ENCODE measurements at regions not wholly inside any gene's neighbourhood (a gene's known extent, or its start where the extent isn't known, plus 50 kb on each side); places are given as distances from the start of the nearest gene placed in this dataset.

DNA sequence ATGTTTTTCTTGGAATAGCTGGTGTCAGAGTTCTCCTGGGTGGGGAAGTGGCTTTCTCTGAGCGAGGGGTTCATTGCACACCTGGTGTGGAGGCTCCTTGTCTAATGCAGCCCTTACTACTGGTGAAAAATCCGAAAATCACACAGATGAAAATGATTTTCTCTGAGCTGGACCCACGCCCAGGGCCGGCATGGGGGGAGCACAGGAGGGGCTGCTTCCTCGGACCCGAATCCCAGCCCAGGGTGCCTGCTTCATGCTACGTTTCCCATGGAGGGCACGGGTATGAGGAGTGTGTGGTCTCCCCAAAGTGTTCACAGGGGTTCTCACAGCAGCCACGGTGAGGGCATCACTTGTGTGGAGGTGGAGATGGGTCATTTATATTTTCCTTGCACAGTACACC, 288.0 kb upstream of the HDAC4 start:
- no peak for DNase-seq (ENCODE audit: low read depth)

DNA sequence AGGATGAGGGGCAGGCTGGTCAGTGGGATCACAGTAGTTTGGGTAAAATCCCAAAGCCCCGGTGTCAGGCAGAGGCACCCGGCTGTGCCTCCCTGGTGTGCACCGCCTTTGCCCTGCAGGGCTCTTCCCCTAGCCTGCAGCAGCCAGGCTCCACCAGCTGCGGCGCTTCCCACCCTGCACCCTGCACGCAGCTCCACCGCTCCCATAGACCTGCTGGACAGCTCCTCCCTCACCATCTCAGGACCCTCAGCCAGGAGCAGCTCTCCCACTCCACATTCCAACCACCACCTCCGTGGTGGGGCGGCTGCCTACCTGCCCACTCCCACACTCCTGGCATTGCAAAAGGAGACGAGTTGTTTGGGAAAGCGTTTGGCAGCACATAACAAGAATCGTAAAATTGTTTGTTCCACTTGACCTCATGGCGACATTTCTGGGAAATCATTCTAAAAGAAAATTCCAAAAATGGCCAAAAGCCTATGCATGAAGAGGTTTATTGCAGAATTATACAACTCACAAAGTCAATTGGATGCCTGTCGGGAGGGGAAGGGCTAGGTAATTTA, 287.4 kb upstream of the HDAC4 start:
- DNase-seq (ENCODE audit: low read depth): no peak

DNA sequence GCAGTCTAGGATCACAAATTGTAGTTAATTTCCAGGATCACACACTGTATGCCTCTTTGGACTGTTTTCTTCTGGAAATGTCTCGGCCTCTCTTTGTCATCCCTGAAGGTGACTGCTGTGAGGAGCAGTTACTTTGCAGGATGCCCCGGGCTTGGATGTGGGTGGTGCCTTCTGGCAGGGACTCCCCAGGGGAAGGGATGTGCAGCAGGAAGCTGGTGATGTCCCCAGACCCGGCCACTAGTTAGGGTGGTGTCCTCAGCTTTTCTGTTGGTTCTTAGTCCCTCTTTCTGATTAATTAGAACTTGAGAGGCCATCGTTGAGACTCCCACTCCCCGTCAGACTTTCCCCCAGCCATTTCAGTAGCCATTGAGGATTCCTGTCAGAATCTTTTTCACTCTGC, 286.6 kb upstream of the HDAC4 start:
- no peak for DNase-seq (ENCODE audit: low read depth)

DNA sequence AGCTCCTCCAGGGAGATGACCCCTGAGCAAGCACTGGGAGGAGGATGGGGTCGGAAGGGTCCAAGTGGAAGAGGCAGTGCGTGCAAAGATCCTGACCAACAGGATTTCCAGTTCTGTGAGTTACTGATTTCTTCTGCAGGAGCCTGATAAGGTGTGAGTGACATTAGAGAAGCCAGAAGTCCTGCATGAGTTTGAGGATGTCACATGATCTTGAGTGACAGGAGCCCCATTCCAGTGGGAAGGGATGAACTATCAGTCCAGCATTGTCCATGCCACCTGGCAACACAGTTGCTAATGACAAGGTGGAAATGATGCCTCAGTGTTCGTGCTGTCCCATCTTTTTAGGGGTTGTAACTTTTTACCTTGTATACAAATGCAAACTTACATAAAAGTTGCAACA, 285.1 kb upstream of the HDAC4 start:
- DNase-seq (ENCODE audit: low read depth): no peak

DNA sequence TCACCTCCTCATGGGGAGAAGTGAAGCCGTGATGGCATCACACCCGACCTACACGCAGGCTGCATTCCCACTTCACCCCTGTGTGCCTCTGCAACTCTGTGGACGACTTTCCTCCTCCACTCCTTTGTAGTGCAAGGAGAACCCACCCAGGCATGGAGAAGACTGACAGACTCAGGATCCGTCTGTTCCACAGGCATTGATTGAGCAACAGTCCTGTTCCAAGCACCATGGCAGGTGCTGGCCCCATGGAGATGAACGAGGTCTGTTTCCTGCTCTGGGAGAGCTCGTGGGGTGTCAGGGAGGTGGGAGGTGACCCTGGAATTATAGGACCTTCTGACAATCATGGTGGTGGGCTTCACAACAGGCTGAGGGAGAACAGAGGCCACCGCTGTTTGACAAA, 284.7 kb upstream of the HDAC4 start:
- DNase-seq (ENCODE audit: low read depth): no peak

DNA sequence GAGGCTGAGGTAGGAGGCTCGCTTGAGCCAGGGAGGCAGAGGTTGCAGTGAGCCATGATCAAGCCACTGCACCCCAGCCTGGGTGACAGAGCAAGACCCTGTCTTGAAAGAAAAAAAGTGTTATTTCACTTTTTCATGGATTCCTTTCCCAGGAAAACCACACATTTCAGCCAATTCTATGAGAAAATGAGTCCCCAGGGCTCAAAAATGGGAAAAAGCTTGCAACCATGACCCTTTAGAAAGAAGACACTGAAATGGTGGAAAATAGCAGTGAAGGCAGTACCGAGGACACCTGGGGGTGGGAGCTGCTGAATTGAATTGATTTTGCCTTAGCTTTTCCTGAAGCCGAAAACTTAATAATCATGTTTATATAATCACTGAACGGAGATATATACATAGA, 284.2 kb upstream of the HDAC4 start:
- no peak for DNase-seq (ENCODE audit: low read depth)

DNA sequence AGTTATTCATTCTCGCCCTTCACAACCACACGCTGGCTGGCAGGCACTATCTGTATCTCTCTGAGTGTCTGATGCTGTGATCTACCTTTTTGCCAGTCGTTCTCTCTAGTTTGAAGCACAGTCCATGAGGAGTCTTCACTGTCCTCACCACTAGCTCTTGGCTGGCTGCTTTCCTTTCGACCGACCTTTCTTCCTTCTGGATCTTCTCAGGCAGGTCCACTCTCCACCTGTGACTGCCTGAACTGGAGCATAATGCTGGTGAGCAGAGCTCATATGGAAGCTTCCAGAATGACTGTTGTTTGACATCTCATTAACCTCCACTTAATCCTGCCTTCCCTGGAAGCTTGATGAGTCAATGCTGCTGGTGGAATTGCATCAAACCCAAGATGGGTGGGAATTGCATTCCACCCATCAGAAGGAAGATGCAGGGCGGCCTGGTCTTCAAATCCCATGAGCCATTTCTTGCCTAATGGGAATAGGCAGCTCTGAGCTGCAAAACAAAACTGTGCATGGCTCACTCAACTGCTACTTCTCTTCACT, 283.5 kb upstream of the HDAC4 start:
- DNase-seq (ENCODE audit: low read depth): no peak

DNA sequence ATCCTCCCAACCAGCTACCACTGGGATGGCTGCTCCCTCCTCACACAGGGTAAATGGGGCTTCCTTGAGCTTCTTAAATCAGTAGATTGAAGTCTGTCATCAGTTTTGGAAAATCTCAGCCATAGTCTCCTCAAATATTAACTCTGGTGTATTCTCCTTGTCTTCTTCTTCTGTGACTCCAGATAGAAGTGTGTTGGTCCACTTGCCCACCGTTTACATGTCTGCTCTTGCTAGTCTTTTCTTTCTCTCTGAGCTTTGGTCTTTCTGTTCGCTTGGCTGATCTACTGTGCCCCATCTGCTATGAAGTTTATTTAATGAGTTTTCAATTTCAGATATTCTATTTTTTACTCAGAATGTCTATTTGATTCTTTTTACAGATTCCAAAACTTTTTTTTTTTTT, 281.7 kb upstream of the HDAC4 start:
- DNase-seq (ENCODE audit: low read depth): no peak

DNA sequence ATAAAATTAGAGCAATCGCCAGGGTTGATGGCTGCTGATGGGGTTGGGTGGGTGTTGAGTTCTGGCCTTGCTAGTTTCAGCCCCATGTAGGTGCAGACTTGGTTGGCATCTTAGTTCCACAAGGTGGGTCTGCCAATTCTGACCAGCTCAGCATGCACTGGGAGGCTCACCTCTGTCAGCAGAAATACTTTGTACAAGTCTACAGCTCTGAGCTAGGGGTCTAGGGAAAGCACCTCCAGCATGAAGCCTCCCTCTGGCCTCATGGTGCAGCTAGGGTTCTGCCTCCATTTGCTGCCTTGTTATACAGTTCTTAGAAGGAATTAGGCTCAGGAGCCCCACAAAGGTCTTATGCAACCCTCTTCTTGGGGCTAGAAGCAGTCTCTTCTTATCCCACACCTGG, 278.9 kb upstream of the HDAC4 start:
- DNase-seq (ENCODE audit: low read depth): no peak

DNA sequence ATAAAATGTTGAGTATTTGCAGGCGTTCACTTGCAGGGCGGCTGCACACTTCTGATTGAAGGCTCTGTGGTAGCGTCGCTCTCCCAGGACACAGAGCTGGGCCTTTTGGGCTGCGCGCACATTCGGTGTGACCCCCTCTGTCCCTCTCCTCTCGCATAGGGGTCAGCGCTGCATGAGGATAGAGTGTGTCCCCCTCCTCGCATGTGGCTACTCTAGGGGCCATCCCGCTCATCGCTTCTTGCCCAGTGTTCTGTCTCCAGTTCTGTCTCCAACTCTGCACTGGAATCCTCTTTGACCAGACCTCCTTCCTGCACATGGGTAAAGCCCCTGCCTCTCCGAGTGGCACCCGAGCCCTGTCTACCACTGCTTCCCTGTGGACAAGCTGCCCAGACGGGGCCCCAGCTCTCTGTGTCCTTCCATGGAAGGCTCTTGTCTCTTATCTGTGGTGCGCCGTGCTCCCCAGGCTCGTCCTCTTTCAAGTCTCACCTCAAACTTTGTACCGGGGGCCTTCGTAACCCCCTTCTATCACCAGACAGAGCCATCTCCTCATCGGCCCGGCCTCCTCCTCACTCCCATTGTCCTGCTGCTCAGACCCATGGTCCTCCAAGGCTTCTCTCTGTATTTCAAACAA, 278.0 kb upstream of the HDAC4 start:
- DNase-seq (ENCODE audit: low read depth): no peak

DNA sequence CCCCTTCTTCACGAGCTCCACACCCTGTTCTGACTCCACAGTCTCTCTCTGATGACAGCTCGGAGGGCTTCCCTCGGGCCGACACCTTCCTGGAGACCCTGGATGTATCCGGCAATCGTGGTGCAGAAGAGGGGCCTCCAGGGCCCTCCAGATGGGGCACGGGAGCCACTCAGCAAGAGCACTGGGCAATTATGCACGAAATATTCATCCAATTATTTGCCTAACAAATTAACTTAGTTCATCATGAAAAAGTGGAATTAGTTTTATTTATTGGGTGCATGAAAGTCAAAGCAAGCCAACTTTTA, 277.3 kb upstream of the HDAC4 start:
- no peak for DNase-seq (ENCODE audit: low read depth)

DNA sequence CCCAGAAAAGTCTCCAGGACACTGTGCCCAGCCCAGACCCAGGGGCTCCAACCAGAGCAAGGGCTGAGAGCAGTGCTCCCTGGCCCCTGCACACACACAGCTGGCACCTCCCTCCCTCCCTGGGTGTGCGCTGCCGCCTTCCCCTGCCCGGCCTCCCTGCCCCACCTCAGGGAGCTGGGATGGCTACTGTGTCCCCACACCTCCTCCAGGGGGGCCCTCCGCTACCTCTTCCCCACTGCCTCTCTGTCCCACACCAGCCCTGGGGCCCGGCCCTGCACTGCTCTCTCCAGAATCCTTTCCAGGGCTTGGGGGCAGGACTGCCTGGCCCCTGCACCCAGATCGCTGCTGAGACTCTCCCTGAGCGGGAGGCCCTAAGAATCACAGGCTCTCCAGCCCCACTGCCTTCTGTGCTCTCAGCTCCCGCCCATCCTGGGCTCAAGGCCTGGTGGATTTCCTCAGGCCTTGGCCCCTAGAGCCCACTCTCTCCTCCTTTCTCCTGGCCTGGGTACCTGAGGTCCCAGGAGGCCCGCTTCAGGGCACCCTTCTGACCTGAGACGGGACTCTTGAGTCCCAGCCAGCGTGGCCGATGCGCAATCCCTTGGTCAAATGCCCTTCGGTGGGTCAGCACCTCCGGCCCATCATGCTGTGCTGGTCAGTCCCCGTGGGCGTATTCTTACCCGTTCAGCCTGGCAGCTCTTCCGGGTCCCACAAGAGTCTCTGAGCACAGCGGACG, 276.8 kb upstream of the HDAC4 start:
- no peak for DNase-seq (ENCODE audit: low read depth)

DNA sequence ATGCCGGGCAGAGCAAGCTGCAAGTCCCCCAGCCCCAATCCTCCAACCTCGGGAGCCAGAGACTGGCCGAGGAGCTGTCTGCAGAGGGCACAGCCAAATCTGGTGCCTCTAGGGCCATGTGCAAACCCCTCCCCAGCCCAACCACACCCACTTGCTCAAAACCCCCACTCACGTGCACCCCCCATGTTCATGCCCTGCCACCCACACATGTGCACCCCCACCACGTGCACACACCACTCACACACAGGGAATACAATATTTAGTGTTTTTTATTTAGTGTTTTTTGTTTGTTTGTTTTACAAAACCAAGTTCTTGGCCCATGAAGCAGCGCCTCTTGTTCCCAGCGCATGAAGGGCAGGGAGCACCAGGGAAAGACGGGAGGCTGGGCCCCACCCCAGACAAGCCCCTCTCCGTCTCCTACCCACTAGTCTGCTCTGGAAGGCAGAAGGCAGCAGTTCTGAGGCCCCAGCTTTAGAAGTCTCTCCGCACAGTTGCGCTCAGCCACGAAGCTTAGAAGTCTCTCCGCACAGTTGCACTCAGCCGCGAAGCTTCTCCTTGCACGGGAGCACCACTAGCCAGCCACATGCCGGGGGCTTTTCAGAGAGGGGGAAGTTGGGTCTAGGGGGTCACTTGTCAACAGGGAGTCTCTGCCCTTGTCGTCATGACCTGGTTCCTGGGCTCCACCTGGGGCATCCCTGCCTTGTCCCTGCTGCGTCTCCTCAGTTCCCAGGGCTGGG, 276.1 kb upstream of the HDAC4 start:
- DNase-seq (ENCODE audit: low read depth): no peak

DNA sequence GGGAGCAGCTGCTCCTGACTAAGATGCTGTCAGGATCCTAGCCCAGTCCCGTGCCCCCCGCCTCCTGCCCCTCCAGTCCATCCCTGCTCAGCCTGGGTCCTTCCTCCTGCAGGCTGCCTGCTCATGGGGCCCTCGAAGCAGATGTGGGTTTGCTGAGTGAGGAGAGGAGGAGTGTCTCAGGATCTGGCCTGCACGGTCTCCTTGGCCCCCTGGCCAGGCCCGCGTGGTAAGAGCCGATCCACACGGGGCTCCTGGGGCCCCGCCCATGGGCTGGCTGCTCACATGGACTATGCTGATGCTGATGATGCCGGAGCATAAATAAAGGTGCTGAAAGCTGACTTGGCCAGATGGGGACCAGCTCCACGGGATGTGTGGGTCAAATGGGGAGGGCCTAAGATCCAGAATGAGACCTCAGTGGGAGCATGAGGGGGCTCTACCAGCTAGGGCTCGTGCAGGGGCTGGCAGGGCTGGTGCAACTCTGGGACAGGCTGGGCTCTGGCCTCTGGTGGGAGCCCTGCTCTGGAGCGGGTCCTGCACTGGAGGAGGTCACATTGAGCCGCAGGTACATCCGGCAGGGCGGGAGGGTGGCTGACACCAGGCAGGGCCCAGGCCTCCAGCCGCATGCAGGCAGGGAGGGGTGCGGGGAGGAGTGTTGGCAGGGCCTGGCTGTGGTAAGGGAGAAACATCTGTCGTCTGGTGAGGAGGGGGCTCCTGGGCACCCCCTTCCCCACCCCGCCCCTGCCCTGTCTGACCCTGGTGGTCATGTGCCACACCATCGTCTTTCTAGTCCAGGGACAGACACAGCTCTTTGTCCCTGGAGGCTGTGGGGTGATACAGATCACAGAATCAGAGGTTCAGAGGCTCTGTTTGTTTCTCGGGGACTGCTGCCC, 275.3 kb upstream of the HDAC4 start:
- DNase-seq (ENCODE audit: low read depth): no peak

DNA sequence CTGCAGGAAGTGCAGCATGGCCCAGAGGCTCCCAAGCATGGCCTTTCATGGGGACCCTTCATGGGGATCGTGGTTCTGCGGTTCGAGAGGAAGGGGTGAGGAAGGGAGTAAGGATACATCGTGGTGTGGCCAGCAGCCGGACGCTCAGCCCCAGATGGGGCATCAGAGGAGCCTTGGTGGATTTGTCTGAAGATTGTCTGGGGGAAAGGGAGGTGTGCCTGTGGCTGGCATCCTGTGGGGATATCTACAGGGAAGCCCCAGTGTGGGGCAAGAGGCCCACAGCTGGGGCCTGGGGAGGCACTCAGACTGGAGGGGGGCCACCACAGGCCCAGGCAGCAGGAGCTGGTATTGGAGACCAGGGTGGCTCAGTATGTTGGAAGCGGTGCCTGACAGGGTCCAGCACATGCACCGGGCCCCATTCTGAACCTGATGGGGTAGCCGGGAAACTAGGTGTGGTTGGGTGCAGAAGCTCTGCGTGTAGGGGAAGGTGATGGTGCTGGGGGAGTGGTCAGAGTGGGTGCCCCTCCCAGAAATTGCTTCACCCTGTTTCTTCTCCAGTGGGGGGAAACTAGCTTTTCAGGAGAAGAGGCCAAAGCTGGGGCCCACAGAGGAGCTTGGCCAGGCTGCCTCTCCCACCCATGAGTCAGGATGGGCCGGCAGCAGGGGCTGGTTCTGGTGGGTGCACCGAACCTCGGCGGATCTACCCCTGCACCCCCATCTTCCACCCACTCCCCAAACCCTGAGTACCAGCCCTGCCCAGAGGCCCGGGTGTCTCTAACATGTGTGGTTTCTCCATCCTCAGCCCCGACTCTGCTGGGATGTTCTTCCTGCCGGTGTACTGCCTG, 274.4 kb upstream of the HDAC4 start:
- DNase-seq (ENCODE audit: low read depth): no peak

DNA sequence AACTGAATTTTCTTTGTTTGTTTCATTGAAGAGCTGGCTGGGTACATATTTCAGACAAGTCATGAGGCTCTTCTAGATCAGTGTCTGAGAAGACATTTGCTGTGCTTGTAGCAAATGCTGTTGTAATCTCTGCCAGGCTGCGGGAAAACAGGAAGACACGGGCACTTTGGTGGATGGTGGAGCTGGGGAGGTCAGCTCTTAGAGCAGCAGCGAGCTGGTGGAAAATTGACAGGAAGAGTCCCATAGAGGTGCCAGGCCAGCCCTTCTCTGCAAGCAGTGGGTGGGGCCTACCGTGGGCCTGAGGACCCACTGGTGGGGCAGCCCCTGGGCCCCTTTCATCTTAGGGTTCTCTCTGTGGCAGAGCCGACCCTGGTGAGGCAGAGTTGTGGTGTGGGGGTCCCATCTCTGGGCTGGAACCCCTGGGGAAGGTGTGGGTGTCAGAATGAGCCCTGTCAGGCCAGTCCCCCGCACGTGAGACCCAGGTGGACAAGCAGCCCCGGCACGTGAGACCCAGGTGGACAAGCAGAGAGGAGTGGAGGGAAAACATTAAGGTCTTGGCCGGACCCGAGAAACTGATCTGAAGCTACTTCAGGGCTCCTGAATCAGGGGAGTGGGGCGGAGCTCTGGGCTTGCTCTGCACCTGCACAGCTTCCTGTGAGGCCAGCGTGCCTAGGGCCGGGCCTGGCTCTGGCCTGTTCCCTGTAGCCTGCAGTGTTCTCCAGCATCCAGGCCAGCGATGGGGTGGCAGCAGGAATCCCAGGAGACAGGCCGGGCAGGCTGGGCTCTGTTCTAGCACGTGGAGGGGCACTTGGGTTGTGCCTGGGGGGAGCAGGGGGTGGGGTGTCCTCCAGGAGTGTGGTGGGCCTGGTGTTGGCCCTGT, 273.5 kb upstream of the HDAC4 start:
- no peak for DNase-seq (ENCODE audit: low read depth)

DNA sequence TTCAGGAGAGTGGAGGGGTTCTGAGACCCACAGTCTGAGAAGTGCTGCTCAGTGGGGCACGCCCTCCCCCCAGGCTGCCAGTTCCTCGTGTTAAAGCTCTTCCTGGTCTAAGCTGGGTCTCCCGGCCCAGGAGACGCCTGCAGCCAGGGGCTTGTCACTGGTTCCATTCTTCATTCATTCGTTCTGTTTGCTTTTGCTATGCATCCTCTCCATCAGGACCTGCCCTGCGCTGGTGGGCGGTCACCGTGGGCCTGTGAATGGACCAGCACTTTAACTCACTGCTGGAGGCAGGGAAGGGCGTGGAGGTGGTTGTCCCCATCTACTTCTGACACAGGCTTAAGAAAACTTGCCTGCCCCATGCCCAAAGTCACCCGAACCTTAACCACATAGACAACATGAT, 272.8 kb upstream of the HDAC4 start:
- DNase-seq (ENCODE audit: low read depth): no peak

DNA sequence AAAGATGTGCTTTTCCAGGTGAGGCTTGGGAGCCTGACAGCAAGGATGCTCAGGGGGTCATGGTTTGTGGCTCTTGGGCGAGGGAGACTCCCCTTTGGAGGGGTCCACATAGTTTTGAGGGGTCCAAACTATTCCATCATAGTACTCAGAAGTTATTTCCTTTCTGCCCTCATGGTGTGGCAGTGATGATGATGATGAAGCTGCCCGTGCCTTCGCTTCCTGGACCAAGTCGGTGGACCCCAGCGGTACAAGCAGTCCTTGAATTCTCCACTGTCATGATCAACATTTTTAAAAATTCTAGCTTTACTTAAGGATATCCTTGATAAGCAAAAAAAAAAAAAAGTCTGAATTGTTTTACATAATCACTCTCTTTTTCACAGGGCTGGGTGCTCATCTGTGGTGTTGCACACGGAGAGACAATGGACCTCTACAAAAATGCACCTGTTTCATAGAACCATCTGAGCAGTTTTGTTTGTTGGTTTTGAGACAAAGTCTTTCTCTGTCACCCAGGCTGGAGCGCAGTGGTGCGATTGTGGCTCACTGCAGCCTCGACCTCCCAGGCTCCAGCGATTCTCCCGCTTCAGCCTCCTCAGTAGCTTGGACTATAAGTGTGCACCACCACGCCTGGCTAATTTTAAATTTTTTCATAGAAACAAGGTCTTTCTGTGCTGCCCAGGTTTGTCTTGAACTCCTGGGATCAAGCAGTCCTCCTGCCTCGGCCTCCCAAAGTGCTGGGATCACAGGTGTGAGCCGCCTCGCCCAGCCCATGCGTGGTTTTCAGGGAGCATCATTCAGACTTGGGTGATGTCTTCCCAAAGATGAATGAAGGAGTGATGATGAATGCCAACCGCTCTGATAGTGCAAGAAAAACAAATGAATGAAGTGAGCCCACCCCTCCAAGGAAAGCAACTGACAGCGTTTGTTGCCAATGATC, 271.4 kb upstream of the HDAC4 start:
- no peak for DNase-seq (ENCODE audit: low read depth)

DNA sequence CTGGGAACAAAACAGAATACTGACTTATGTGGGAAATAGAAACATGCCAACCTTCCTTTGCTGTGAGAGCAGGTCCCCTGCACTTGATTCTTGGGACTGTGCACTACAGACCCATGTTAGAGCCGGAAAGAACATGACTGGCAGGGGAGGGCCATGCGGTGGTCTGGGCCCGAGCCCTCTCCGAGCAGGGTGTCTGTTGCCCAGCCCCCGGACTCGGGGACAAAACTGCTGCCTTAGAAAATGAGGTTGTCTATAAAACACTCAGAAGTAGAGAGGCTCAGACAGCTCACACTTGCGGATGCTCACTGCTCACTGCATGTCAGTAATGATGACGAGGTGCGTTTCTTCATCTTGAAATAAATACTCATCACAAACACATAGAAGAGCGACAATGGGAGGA, 270.7 kb upstream of the HDAC4 start:
- no peak for DNase-seq (ENCODE audit: low read depth)
